Ovary (tissue), 7 donors: ENCODE measurements at regions not wholly inside any gene's neighbourhood (a gene's known extent, or its start where the extent isn't known, plus 50 kb on each side); places are given as distances from the start of the nearest gene placed in this dataset.

Experiments
- DNase-seq, 5 donors: peaks; one replicate each; pipeline ENCODE4 v3.0.0-alpha.2; 2019 to 2020
- H3K27ac ChIP-seq, 2 donors: fragments of 200-600 bp; one replicate each; pipeline versions ENCODE4 v1.5.1 to v1.8.0; 2019 to 2022
- H3K27me3 ChIP-seq: fragments of 200-600 bp; one replicate; pipeline ENCODE4 v1.8.0; 2022
- H3K36me3 ChIP-seq: fragments of 200-600 bp; sonication (generic); one replicate; pipeline ENCODE4 v1.5.1; 2019
- H3K4me1 ChIP-seq: one replicate; pipeline ENCODE4 v1.8.1; 2013; ENCODE audit warnings: mild to moderate bottlenecking, moderate library complexity; ENCODE audit not compliant: insufficient read depth
- H3K4me3 ChIP-seq: fragments of 200-600 bp; sonication (generic); one replicate; pipeline ENCODE4 v1.5.1; 2017
- H3K9me3 ChIP-seq, 2 donors: fragments of 200-600 bp in 1 of 2; sonication (generic) in 1 of 2; one replicate each; pipeline versions ENCODE4 v1.5.1 to v1.8.1; 2013 to 2019; ENCODE audit warnings: mild to moderate bottlenecking in 1 of 2, moderate library complexity in 1 of 2
- EP300 ChIP-seq: sonication (generic); formaldehyde crosslinking; IDR thresholded peaks from one replicate; pipeline ENCODE4 v1.6.1; 2017; ENCODE audit warnings: antibody characterized with exemption
- POLR2A ChIP-seq: fragments of 450-650 bp; IDR thresholded peaks from one replicate; pipeline ENCODE4 v1.6.1; 2017; ENCODE audit warnings: antibody characterized with exemption, mild to moderate bottlenecking, moderate library complexity
- WGBS, 3 donors: extraction: QIAGEN DNeasy Blood & Tissue Kit in 1 of 3; methylation state at CpG; one replicate each; pipeline versions ENCODE4 v1.1.5 to v1.1.7; 2013 to 2017; 5-methylcytosine and 5-hydroxymethylcytosine counted together
- intact Hi-C, 4 donors: fragments of 100-400 bp; cut with DNase I; formaldehyde crosslinking; loops; one replicate each; pipeline versions ENCODE4 v1.11.0 to v1.15.1; 2022 to 2023
- TF ChIP-seq, protein P1 (sequence below), 3 donors: fragments of 450-650 bp in 2 of 3; fragments of 200-600 bp in 1 of 3; IDR thresholded peaks; one replicate each; pipeline versions ENCODE4 v1.5.1 to v1.8.0; 2016 to 2022; ENCODE audit warnings: antibody characterized with exemption in 3 of 3, mild to moderate bottlenecking in 1 of 3
- donor health status: DM: no; HTN: no; CAD: no; lungs with moderate emphysema.
- donor health status: DM: no; HTN: no; CAD: no.
- donor health status: Bipolar disorder and iron deficiency.
- donor health status: DM: no; HTN: no; CAD: no.
- donor health status: DM: yes; HTN: yes; CAD: no.

DNA sequence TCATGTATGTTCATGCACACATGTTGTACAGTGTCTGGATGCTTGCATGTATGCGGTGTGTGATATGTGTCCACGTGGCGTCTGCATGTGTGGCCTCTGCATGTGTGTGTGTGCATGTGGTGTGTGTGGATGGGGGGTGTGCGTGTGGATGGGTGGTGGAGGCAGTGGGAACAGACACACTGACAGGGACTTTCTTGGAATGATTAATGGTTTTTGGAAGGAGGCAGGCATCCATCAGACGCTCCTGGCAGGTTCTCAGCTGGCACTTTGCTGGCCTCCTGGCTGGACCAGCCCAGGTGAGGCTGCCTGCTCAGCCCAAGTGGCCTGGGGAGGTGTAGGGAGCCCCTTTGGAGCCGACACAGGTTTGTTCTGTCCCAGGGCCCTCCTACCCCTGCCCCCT, 121.2 kb upstream of the CIBAR2 start:
- Histone ChIP-seq H3K27ac (peak overlapping the region in 1 of 2 donors; percentile 81), H3K36me3 (no peaks in the 10 kb centered on the region)

DNA sequence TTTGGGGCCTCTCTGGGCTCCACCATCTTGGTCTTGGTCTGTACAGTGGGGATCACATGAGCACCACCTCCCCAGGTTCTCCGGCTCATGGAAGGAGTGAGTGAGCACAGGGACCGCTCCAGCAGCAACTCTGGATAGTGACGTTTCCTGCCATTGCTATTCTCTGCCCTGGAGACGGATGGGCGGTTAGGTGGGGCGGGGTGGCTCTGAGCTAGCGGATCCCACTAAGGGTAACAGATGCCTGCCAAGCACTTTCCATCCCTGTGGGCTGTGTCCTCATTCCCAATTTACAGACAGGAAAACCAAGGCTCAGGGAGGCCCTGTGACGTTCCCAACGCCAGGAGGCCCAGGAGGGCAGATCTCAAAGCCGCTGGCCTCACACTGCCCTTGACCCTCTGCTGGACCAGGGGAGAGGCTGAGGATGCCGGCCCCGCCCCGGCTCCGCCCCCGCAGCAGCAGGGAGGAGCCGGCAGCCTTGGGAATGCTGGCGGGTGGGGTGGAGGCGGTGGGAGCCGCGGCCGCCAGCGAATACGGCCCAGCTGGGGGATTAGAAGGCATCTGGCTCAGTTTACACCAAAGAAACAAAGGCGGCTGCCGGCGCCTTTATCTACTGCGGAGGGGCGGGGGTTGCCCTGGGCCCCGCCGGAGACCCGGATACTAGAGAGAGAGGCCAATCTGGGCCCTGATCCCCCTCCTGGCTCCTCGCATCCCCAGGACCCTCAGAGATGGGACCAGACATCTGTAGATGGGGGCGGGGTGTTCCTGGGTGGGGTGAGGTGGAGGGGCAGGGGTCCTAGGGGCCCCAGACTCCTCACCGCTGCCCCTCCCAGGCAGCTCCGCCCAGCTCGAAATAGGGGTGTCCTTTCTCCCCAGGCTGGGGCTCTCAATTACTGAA, 122.3 kb upstream of the CIBAR2 start:
- peak overlapping the region; percentile 47 for H3K4me3 ChIP-seq
- H3K36me3 ChIP-seq, result no peaks in the 10 kb centered on the region
- intact Hi-C loops, result loop anchor here in 3 of 4 donors (5.0 to 10.0 kb wide), 6 partner anchors 37 to 120 kb away; partner anchors contain the start of gene CIBAR2 (in 1 of the 3)
- H3K27ac ChIP-seq, result peak overlapping the region; percentile 75 to 81
- no peaks in the 10 kb centered on the region for H3K9me3 ChIP-seq
- TF ChIP-seq EP300 (no peak), POLR2A (peak; percentile 44)
- TF ChIP-seq, protein P1, sequence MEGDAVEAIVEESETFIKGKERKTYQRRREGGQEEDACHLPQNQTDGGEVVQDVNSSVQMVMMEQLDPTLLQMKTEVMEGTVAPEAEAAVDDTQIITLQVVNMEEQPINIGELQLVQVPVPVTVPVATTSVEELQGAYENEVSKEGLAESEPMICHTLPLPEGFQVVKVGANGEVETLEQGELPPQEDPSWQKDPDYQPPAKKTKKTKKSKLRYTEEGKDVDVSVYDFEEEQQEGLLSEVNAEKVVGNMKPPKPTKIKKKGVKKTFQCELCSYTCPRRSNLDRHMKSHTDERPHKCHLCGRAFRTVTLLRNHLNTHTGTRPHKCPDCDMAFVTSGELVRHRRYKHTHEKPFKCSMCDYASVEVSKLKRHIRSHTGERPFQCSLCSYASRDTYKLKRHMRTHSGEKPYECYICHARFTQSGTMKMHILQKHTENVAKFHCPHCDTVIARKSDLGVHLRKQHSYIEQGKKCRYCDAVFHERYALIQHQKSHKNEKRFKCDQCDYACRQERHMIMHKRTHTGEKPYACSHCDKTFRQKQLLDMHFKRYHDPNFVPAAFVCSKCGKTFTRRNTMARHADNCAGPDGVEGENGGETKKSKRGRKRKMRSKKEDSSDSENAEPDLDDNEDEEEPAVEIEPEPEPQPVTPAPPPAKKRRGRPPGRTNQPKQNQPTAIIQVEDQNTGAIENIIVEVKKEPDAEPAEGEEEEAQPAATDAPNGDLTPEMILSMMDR (IDR thresholded peaks at IDR 0.05), result peak in 2 of 3 donors; percentile 7 to 59
- DNase-seq, result peak; percentile 91 to 95 (median 92)
- WGBS, 3 donors, result 11 to 15% (median 12%) methylated on average over 32 to 36 of the region's 36 CpGs
- H3K4me1 ChIP-seq, result peaks cover 41% of the 10 kb centered on the region
- H3K27me3 ChIP-seq, result no peaks in the 10 kb centered on the region

More for the DNA sequence above, 121.2 kb upstream of the CIBAR2 start:
- Histone ChIP-seq H3K27me3 (no peaks in the 10 kb centered on the region), H3K9me3 (no peaks in the 10 kb centered on the region), H3K4me3 (no peak overlapping the region), H3K4me1 (peaks cover 47% of the 10 kb centered on the region)
- no peak for TF ChIP-seq POLR2A
- TF ChIP-seq EP300, result no peak
- TF ChIP-seq, protein P1 (IDR thresholded peaks at IDR 0.05), result no peak
- 94 to 98% (median 95%) methylated on average over 6 of the region's 6 CpGs for WGBS, 3 donors
- DNase-seq, result peak in 1 of 5 donors; percentile 64
- intact Hi-C loops, result loop anchor here in 3 of 4 donors (5.0 to 10.0 kb wide), 4 partner anchors 36 to 119 kb away; partner anchors contain the start of gene CIBAR2 (in 1 of the 3)

DNA sequence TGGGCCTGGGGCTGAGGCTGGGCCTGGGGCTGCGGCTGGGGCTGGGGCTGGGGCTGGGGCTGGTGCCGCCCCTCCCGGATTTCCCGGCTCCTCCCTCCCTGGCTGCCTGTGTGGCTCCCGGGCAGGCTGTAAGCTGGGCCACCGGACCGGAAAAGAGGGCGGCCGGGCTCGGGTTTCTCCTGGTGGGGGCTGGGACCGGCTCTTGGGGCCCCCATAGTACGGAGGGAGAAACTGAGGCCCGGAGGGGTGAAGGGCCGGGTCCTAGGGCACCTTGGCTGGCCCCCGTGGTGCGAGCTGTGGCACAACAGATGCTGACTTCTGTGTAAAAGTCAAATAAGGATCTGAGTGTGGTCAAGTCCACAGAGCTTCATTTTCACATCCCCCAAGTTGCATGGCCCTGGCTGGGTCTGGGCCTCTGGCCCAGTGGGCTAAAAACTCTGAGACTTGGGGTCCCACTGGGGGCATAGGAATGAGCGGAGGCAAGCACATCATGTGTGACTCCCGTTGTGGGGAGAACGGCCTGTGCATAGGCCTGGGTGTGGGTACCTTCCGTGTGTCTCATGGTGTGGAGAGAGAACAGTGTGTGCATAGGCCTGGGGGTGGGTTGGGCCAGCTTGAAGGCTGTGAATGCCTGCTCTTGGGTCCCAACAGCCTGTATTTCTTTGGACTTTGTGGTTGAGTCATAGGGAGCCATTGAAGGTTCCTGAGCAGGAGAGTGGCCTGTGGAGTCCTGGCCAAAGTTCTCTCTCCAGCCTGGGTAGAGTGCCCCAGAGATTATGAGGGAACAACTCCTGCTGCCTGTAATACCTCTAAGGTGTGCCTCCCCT, 123.9 kb upstream of the CIBAR2 start:
- intact Hi-C loops, result loop anchor here in 3 of 4 donors (5.0 to 10.0 kb wide), 5 partner anchors 61 to 121 kb away; partner anchors contain the start of gene CIBAR2 (in 1 of the 3)
- WGBS, 3 donors, result 19 to 23% (median 19%) methylated on average over 20 of the region's 20 CpGs

More for the DNA sequence above, 123.9 kb upstream of the CIBAR2 start:
- Histone ChIP-seq H3K4me1 (peaks cover 36% of the 10 kb centered on the region), H3K36me3 (no peaks in the 10 kb centered on the region), H3K4me3 (peak overlapping the region; percentile 47), H3K27me3 (no peaks in the 10 kb centered on the region), H3K9me3 (no peaks in the 10 kb centered on the region), H3K27ac (peak overlapping the region; percentile 68 to 81)
- peak in 4 of 5 donors; percentile 67 to 79 (median 72) for DNase-seq
- TF ChIP-seq POLR2A (no peak), EP300 (no peak)
- TF ChIP-seq, protein P1 (IDR thresholded peaks at IDR 0.05), result no peak
